HG03175 (cell line): ENCODE measurements at regions not wholly inside any gene's neighbourhood (a gene's known extent, or its start where the extent isn't known, plus 50 kb on each side); places are given as distances from the start of the nearest gene placed in this dataset.

Experiments used
- ATAC-seq: cut with Tn5 transposase; IDR thresholded peaks from one replicate; pipeline ENCODE4 v1.9.1; 2021; ENCODE audit warnings: mild to moderate bottlenecking, moderate library complexity; ENCODE audit not compliant: unreplicated experiment

GRCh38 chr18:10300739-10301138, 153.7 kb upstream of the APCDD1 start:
- no peak for ATAC-seq

GRCh38 chr18:10301831-10302483, 152.5 kb upstream of the APCDD1 start:
- ATAC-seq = no peak

- no peak for ATAC-seq
These were observed 151.3 kb upstream of the APCDD1 start for GRCh38 chr18:10303171-10303570.

- no peak for ATAC-seq
These were observed 149.6 kb upstream of the APCDD1 start for GRCh38 chr18:10304853-10305252.

GRCh38 chr18:10306779-10307178, 147.7 kb upstream of the APCDD1 start:
- no peak for ATAC-seq

GRCh38 chr18:10308154-10308553, 146.3 kb upstream of the APCDD1 start:
- ATAC-seq = no peak

GRCh38 chr18:10310626-10311025, 143.8 kb upstream of the APCDD1 start:
- ATAC-seq = no peak

GRCh38 chr18:10312326-10313015, 142.0 kb upstream of the APCDD1 start:
- no peak for ATAC-seq

- ATAC-seq = no peak
These were observed 141.5 kb upstream of the APCDD1 start for GRCh38 chr18:10313016-10313342.

GRCh38 chr18:10314066-10314465, 140.4 kb upstream of the APCDD1 start:
- no peak for ATAC-seq

- ATAC-seq = no peak
These were observed 138.9 kb upstream of the APCDD1 start for GRCh38 chr18:10315522-10315921.

- no peak for ATAC-seq
These were observed 137.7 kb upstream of the APCDD1 start for GRCh38 chr18:10316778-10317177.

- no peak for ATAC-seq
These were observed 136.4 kb upstream of the APCDD1 start for GRCh38 chr18:10317864-10318690.

- no peak for ATAC-seq
These were observed 135.8 kb upstream of the APCDD1 start for GRCh38 chr18:10318691-10318970.

- no peak for ATAC-seq
These were observed 135.4 kb upstream of the APCDD1 start for GRCh38 chr18:10319026-10319425.

- no peak for ATAC-seq
These were observed 134.4 kb upstream of the APCDD1 start for GRCh38 chr18:10319914-10320600.

- ATAC-seq = no peak
These were observed 133.6 kb upstream of the APCDD1 start for GRCh38 chr18:10320791-10321190.

- no peak for ATAC-seq
These were observed 132.9 kb upstream of the APCDD1 start for GRCh38 chr18:10321576-10321975.

GRCh38 chr18:10322004-10322403, 132.4 kb upstream of the APCDD1 start:
- no peak for ATAC-seq

- ATAC-seq = no peak
These were observed 132.0 kb upstream of the APCDD1 start for GRCh38 chr18:10322435-10322834.

GRCh38 chr18:10329101-10329500, 125.3 kb upstream of the APCDD1 start:
- ATAC-seq = no peak

- ATAC-seq = no peak
These were observed 124.0 kb upstream of the APCDD1 start for GRCh38 chr18:10330428-10330827.
